Muscle of leg (tissue), 3 donors: ENCODE measurements at regions not wholly inside any gene's neighbourhood (a gene's known extent, or its start where the extent isn't known, plus 50 kb on each side); places are given as distances from the start of the nearest gene placed in this dataset.

Source experiments
- DNase-seq: peaks from one replicate; pipeline ENCODE4 v3.0.0; 2013
- H3K27ac ChIP-seq: one replicate; pipeline ENCODE4 v1.5.1; 2013; ENCODE audit warnings: mild to moderate bottlenecking, low read length, control low read depth
- H3K27me3 ChIP-seq: one replicate; pipeline ENCODE4 v1.6.1; 2013; ENCODE audit warnings: low read length; ENCODE audit not compliant: control insufficient read depth, insufficient read depth
- H3K36me3 ChIP-seq: one replicate; pipeline ENCODE4 v1.6.1; 2013; ENCODE audit warnings: low read length; ENCODE audit not compliant: control insufficient read depth, insufficient read depth
- H3K4me1 ChIP-seq: one replicate; pipeline ENCODE4 v1.6.1; 2013; ENCODE audit warnings: low read length; ENCODE audit not compliant: control insufficient read depth, insufficient read depth
- H3K4me3 ChIP-seq: one replicate; pipeline ENCODE4 v1.5.1; 2013; ENCODE audit warnings: low read length, control low read depth
- H3K9me3 ChIP-seq: replicated peaks from 2 replicates; pipeline ENCODE4 v1.6.1; 2013; ENCODE audit warnings: low read depth, low read length; ENCODE audit not compliant: control insufficient read depth
- WGBS: methylation state at CpG from one replicate; pipeline ENCODE4 v1.1.5; 2013; ENCODE audit warnings: missing lambda C conversion rate; ENCODE audit not compliant: insufficient coverage; 5-methylcytosine and 5-hydroxymethylcytosine counted together

GRCh38 chr17:70618641-70619040 is 449.3 kb downstream of the KCNJ2 start:
- no peaks in the 10 kb centered on the region for H3K36me3 ChIP-seq
- no peaks in the 10 kb centered on the region for H3K9me3 ChIP-seq
- no CpG with 5 or more reads among the region's 4 CpGs for WGBS
- H3K27ac ChIP-seq, result no peak overlapping the region
- no peak overlapping the region for H3K4me3 ChIP-seq
- peaks cover 5% of the 10 kb centered on the region for H3K4me1 ChIP-seq
- peak; percentile 47 for DNase-seq
- no peaks in the 10 kb centered on the region for H3K27me3 ChIP-seq

- DNase-seq, result peak; percentile 89
- no peak overlapping the region for H3K4me3 ChIP-seq
- H3K4me1 ChIP-seq, result peaks cover 5% of the 10 kb centered on the region
- H3K9me3 ChIP-seq, result no peaks in the 10 kb centered on the region
- H3K27me3 ChIP-seq, result no peaks in the 10 kb centered on the region
- no peaks in the 10 kb centered on the region for H3K36me3 ChIP-seq
- 46% methylated on average over 2 of the region's 5 CpGs for WGBS
- H3K27ac ChIP-seq, result peak overlapping the region; percentile 73
These were observed 452.2 kb downstream of the KCNJ2 start for GRCh38 chr17:70621566-70621965.

DNA sequence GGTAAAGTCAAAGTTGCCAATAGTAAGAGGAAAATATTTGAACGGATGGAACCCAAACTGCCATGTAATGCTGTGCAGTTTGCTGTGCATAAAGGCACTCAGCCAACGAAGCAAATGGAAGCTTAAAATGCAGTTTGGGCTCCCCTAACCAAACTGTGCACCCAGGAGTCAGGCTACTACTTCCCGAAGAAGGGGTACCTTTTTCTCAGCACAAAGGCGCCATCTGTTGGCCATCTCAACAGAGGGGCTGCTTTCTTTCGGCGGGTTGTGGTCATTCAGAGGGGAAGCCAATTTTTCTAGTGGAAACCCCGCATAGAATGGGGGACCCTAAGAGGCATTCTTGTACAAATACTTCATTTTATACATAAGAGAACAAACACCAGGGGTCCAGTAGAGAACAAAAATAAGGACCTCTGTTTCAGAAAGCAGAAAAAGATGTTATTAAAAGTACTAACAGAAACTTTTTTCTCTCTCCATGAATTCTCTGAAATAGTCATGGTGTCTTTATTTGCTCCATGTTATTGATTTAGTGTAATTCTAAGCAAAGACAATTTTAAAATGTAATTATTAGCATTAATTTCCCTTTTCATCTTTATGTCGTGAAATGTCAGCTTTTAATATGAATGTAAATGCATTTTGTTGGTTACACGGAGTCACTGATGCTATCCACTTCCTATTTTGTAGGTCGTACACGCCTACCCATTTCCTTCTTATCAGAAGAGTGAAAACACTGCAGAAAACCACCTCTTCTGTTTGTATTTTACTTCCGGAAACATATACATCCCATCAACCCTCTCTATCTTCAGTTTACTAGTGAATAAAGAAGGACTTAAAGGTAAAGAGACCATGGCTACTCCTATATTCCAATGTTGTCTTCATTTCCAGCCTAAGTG is 453.3 kb downstream of the KCNJ2 start:
- Histone ChIP-seq H3K27me3 (no peaks in the 10 kb centered on the region), H3K27ac (peak overlapping the region; percentile 73), H3K9me3 (no peaks in the 10 kb centered on the region), H3K36me3 (no peaks in the 10 kb centered on the region), H3K4me1 (peaks cover 5% of the 10 kb centered on the region), H3K4me3 (no peak overlapping the region)
- peak; percentile 65 for DNase-seq
- WGBS, result 57% methylated on average over 1 of the region's 12 CpGs

DNA sequence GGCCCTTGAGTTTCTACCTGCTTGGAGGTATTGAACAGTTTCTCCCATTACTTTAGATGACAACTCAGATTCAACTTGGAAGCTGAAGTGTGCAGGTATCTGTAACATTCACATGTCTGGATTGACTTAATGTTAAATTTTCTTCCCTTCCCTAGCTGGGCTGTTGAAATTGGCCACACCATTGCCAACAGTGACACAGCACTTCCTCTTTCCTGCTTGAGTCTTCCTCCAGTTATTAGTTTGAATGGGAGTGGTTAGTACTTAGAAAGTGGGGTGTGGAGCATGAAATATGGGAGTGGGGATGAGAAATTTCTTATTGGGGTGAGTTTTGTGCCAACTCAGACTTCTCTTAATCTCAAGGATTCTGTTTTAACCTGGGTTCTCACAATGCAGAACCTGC is 454.9 kb downstream of the KCNJ2 start:
- H3K9me3 ChIP-seq, result no peaks in the 10 kb centered on the region
- no peak overlapping the region for H3K4me3 ChIP-seq
- H3K36me3 ChIP-seq, result no peaks in the 10 kb centered on the region
- H3K27me3 ChIP-seq, result no peaks in the 10 kb centered on the region
- H3K4me1 ChIP-seq, result peaks cover 5% of the 10 kb centered on the region
- peak; percentile 12 for DNase-seq
- no peak overlapping the region for H3K27ac ChIP-seq

DNA sequence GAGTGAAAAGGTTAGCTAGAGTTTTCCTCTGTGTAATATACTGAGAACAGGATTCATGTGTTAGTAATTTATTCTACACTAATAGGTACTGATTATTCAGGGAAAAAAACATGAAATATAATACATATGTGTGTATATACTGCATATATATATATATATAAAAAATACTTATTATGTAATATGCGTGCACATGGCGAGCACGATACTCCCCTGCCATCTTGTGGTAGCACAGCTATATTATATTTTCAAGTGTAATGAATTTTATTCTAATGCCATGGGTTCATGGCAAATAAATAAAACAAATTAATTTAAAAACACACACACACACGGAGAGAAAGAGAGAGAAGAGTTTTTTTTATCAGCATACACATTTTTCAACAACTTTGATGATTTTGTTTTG is 460.6 kb downstream of the KCNJ2 start:
- no peaks in the 10 kb centered on the region for H3K27me3 ChIP-seq
- peak; percentile 15 for DNase-seq
- H3K36me3 ChIP-seq, result no peaks in the 10 kb centered on the region
- H3K9me3 ChIP-seq, result no peaks in the 10 kb centered on the region
- no CpG with 5 or more reads among the region's 4 CpGs for WGBS
- no peaks in the 10 kb centered on the region for H3K4me1 ChIP-seq
- H3K4me3 ChIP-seq, result no peak overlapping the region
- H3K27ac ChIP-seq, result no peak overlapping the region

DNA sequence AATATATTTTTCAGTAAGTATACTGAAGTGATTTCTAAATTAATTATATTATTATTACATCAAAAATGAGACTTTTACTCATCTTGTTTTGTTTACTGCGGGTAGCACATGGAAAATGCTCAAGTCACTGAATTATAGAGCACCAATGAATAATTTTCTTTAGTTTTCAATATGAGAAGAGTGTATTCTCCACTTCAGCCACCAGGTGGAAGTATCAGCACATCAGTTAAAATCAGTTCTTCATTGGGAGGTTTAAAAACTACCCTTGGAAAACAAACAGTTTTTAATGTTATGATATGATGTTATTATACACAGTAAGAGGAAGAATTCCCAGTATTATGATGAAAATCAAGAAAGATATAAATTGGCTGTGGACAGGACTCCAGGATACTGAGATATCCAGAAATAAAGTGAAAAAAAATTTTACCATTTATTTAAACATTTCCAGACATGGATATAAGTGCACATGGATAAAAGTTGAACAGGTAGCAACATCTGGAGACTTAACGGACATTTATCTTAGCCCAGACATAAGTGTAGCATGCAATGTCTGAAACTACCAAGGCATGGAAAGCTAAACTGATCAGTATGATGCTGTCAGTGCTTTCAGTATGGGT is 467.3 kb downstream of the KCNJ2 start:
- H3K9me3 ChIP-seq, result no peaks in the 10 kb centered on the region
- H3K4me3 ChIP-seq, result no peak overlapping the region
- H3K27ac ChIP-seq, result no peak overlapping the region
- H3K4me1 ChIP-seq, result no peaks in the 10 kb centered on the region
- DNase-seq, result peak; percentile 73
- H3K27me3 ChIP-seq, result no peaks in the 10 kb centered on the region
- WGBS, result no CpG with 5 or more reads among the region's 2 CpGs
- H3K36me3 ChIP-seq, result no peaks in the 10 kb centered on the region

DNA sequence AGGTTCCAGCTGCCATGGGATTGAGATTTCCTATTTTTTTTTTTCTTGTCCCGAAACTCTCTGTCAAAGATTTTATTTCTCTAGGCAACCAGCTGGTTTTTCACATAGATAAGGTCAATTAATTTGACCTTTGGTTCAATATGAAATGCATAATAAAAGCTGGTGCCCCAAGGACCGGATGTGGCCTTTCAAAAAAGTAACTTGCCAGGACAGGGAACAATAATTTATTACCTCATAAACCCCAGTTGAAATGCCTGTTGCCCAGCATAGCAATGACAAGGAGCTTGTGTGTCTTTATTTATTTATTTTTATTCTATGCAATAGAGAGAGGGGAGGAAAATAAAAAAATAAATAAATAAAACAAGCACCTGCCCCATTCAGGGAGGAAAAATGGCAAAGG is 472.7 kb downstream of the KCNJ2 start:
- H3K27me3 ChIP-seq, result no peaks in the 10 kb centered on the region
- no peaks in the 10 kb centered on the region for H3K9me3 ChIP-seq
- no peak for DNase-seq
- H3K4me1 ChIP-seq, result no peaks in the 10 kb centered on the region
- WGBS, result no CpG with 5 or more reads among the region's 2 CpGs
- no peak overlapping the region for H3K27ac ChIP-seq
- H3K36me3 ChIP-seq, result no peaks in the 10 kb centered on the region
- H3K4me3 ChIP-seq, result no peak overlapping the region

- WGBS, result no CpG with 5 or more reads among the region's 2 CpGs
- H3K36me3 ChIP-seq, result no peaks in the 10 kb centered on the region
These were observed 474.8 kb downstream of the KCNJ2 start for GRCh38 chr17:70644096-70644495.

DNA sequence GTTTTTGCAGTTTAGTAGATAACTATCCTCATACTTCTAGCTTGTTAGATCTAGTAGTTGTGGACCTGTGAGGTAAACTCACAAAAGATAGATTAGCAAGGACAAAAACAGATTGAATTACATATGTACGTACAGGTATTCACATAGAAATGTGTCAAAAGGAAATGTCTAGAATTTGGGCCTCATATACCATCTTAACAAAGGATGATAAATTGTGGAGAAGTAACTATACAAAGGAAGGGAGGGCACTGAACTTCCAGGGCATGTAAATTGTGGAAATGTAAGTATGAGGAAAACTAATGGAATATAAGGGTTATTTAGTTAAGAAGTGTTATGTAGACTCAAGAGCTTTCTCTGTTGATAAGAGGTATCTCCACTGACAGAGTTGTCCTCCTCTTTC is 477.3 kb downstream of the KCNJ2 start:
- no peaks in the 10 kb centered on the region for H3K36me3 ChIP-seq
- H3K9me3 ChIP-seq, result no peaks in the 10 kb centered on the region
- H3K27ac ChIP-seq, result no peak overlapping the region
- no peak overlapping the region for H3K4me3 ChIP-seq
- no peaks in the 10 kb centered on the region for H3K27me3 ChIP-seq
- no peaks in the 10 kb centered on the region for H3K4me1 ChIP-seq
- no peak for DNase-seq
- no CpG with 5 or more reads among the region's 1 CpG for WGBS

More at GRCh38 chr17:70644096-70644495, 474.8 kb downstream of the KCNJ2 start:
- Histone ChIP-seq H3K27me3 (no peaks in the 10 kb centered on the region), H3K4me1 (no peaks in the 10 kb centered on the region), H3K4me3 (no peak overlapping the region), H3K9me3 (no peaks in the 10 kb centered on the region), H3K27ac (no peak overlapping the region)
- DNase-seq, result no peak

DNA sequence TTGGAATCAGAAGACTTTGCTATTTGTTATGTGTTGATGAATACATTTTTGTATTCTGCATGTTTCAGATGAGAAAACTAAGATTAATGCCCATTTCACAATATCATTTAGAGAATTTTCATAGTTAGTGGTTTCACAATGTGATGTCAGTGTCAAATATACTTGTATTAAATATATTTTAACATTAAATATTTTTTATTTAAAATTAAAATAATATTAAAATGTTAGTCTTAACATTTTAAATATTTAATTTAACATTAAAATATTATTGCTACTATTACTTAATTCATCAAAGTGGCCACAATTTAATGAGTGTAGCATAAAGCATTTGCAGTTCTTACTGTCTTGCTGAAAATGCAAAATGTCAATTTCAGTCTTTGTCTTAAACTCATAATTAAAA is 478.8 kb downstream of the KCNJ2 start:
- Histone ChIP-seq H3K27me3 (no peaks in the 10 kb centered on the region), H3K27ac (no peak overlapping the region), H3K9me3 (no peaks in the 10 kb centered on the region), H3K4me1 (no peaks in the 10 kb centered on the region), H3K36me3 (no peaks in the 10 kb centered on the region), H3K4me3 (no peak overlapping the region)
- no peak for DNase-seq
